ENCODE measurements at regions not wholly inside any gene's neighbourhood (a gene's known extent, or its start where the extent isn't known, plus 50 kb on each side); places are given as distances from the start of the nearest gene placed in this dataset.
A peak's percentile ranks its signal among the peaks of the same experiment; 100 is the strongest.

GRCh38 chr5:125549322-125549911, 803.0 kb upstream of the ZNF608 start:
- no peak for DNase-seq

DNA sequence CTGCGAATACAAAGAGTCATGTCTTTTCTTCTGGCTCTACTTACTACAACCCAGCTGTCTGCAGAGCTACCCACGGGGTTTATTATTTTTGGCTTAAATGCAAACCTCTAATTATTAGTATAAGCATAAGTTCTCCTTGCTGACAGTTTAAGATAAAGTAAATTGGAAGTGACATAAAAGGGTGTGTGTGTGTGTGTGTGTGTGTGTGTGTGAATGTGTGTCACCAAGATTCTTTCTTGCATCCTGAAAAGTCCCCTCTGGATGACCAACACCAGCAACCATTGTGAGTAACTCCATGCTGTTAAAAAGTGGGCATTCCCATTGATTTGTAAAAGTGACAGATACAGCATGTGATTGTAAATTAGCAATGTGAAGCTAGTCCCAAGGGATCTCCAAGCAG, 803.8 kb upstream of the ZNF608 start:
- DNase-seq, result no peak

- DNase-seq, result no peak
Observed at GRCh38 chr5:125551246-125551645, 804.8 kb upstream of the ZNF608 start.

GRCh38 chr5:125551797-125552196, 805.4 kb upstream of the ZNF608 start:
- DNase-seq, result no peak

DNA sequence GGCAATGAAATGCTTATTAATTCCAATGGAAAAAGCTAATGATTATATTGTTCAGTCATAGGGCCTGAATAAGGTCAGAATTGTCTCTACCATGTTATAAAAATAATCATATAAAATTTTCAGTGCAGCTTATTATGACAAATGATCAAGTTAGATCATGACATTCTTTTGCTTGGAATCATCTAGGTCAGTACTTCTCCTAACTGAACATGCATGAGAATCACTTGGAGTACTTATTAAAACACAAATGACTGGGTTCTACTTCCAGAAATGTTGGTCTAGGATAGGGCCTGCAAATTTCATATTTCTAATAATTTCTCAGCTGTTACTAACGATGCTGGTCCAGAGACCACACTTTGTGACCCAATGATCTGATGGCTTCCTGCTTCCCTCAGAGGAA, 806.0 kb upstream of the ZNF608 start:
- DNase-seq, result no peak

DNA sequence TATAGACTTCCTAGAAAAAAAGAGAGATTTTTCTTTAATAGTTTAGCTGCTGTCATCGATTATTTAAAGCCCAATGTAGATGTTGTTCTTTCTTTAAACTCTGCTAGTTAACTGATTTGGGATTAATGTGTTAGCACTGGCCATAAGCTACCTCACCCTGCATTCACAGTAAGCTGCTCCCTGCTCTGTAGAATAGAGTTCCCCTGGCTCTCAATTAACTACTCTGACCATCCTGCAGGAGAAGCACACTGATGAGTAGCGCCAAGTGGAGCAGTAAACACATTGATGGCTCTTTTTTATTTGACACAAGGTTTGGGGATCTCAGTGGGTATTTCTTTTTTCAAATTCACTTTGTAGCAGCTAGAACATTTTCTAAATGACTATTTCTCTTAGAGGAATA, 807.9 kb upstream of the ZNF608 start:
- DNase-seq, result no peak

- no peak for DNase-seq
Observed at GRCh38 chr5:125555591-125555990, 809.2 kb upstream of the ZNF608 start.

DNA sequence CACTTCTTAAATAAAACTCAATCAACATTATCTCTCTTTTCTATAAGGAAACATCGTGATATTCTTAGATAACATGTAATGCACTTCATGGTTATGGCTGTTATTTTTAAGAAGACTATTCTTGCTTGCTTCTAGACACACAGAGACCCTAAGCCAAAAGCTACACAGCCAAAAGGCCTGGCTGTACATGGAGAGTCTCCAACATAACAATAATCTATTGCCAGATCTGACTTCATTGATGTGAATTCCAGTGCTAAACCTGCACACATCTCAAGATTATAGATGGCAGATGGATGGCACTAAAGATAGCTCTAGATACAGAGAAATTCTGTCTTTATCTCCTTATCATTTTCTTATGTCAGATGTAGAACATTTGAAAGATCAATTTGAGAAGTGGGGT, 811.6 kb upstream of the ZNF608 start:
- no peak for DNase-seq

GRCh38 chr5:125558466-125558865, 812.0 kb upstream of the ZNF608 start:
- DNase-seq, result no peak

GRCh38 chr5:125559296-125559695, 812.9 kb upstream of the ZNF608 start:
- DNase-seq, result no peak

- no peak for DNase-seq
Observed at GRCh38 chr5:125560476-125561225, 814.2 kb upstream of the ZNF608 start.

GRCh38 chr5:125564317-125564975, 818.0 kb upstream of the ZNF608 start:
- no peak for DNase-seq

DNA sequence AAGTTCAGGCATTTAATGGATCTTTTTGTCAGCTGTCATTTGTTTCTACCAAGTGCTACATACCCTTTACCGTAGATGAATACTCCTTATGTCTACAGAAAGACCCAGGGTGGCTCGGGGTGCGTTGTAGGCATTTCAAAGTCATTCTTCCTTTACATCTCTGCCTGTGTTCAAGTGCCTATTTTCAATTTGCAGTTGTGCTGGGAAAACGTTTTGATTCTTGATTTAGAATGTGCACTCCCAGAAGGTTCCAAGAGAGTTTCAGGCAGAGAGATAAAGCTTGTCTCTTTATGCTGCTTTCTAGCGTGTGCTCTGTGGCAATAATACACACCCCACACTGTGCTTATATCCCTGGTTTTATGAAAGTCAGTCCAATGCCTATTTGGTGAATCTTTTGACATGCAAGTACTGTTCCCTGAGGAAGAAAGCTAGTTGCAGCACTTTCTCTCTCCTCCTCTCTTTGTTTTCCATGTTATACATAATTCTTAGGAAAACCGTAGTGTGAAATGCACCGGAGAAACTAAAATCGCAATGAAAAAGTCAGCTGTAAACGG, 828.1 kb upstream of the ZNF608 start:
- no peak for DNase-seq

DNA sequence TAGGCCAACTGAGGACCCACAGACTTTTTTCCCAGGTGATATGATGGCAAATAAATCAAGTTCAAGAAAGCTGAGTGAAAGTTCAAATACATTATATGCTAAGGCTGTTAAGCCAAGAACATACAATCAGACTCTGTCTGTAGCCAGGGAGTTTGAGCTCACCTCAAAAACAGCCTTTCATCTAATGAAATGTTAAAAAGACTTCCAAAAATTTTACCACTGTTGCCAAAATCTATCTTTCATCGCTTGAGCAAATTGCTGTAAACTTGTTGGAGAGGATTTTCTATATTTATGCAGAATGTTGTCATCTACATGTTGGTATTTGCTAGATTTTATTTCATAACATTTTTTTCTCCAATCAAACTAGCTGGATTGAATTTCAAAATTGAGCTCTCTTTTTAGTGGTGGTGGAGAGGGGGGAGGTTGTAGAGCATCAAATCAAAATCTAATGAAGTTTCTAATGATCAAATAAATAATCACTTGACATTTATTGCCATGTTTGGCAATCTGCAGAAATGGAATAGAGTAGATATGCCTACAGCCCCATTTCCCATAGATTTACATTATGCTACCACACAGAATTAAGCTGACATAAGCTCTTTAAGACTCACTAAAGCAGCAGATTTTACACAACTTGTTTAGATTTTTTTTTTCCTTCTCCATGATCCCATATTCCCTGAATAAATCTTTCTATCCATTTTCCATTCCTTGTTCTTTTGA, 828.9 kb upstream of the ZNF608 start:
- no peak for DNase-seq

- DNase-seq, result peak; percentile 66
Observed at GRCh38 chr5:125575891-125576505, 829.6 kb upstream of the ZNF608 start.

- DNase-seq, result no peak
Observed at GRCh38 chr5:125576822-125577221, 830.4 kb upstream of the ZNF608 start.

GRCh38 chr5:125578551-125578950, 832.1 kb upstream of the ZNF608 start:
- no peak for DNase-seq

- no peak for DNase-seq
Observed at GRCh38 chr5:125579182-125579581, 832.7 kb upstream of the ZNF608 start.

DNA sequence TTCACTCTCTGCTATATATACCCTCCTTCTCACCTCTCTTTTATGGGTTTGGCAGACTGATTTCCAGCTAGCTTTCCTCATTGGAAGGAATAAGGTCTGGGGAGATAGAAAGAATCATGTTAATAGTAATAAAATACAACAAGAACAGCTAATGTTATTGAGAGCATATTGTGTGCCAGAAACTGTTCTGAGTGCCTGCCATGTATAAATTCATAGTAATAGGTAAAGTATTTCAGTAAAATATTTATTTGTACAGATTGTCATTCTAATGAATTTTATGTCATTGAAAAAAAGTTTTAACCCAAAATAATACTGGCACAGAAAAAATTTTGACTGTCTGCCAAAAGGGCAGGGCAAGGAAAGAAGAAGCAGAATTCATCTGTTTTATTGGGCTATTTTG, 834.9 kb upstream of the ZNF608 start:
- DNase-seq, result no peak

DNA sequence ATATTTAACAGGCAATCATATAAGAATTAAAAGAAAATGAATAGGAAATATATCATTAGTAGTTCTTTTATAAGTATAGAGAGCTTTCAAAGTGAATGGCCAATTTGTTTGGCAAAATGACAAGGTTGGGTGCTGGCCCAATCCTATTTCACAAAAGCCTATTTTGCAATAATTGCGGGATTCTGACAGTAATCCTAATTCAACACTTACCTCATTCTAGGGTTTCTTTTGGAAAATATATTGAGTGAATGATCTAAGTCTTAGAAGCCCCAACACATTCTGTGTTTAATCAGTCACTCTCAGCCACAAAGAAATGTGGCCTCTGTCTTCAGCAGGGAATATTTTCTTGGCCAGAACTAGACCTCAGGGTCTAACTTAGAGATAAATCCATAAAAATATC, 835.9 kb upstream of the ZNF608 start:
- DNase-seq, result peak; percentile 39

DNA sequence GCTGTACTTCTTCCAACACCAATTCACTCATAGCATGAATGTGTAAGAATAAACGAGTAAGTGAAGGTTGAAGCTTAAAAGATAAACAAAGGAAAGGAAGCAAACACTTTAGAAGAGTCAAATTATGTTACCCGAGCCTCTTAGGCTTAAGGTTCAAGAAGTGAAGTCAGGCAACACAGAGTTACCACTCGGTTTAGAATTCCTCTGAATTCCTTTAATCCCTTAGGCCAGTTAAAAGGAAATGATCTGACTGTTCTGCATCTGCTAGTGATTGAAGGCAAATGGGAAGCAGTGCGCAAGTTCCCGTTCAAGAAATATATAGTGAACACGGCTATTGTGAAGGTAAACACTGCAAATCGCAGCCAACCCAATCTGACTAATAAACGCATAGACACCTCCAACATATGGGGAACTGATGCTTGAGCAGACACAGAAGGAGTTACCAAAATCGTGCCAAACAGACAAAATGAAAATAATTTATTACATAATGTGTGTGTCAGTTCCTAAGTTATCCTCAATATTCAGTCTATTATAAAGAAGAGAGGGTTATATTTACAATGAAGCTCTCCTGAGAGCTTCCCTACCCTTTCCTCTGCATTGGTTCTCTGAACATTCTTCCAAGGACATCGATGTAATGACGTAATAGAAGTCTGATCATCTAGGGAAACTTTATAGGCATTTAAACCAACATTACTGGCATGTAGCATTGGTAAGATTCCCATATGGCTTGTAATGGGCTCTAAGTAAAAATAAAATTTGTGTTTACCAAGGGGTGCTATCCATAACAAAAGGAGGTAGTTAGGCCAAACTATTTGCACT, 837.1 kb upstream of the ZNF608 start:
- DNase-seq, result peak; percentile 45

DNA sequence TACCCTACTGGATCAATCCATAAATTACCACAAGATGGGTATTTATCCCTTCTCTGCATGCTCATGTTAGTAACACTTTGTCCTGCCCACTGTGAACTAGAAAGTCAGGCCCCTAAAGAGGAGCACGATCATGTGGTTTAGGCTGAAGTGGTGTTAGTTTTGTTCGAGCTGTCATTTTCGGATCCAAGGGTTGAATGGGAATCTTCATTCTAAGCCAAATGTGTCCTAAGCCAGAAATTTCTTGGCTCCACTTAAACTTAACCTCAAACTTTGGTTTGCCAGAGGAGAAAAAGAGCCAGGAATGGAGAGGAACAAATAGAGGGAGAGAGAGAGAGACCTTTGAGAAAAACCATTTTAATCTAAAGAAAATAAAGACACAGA, 837.7 kb upstream of the ZNF608 start:
- peak; percentile 42 for DNase-seq

Data from left hindlimb (tissue), 1 donor.